ENCODE measurements at regions not wholly inside any gene's neighbourhood (a gene's known extent, or its start where the extent isn't known, plus 50 kb on each side); places are given as distances from the start of the nearest gene placed in this dataset.

DNA sequence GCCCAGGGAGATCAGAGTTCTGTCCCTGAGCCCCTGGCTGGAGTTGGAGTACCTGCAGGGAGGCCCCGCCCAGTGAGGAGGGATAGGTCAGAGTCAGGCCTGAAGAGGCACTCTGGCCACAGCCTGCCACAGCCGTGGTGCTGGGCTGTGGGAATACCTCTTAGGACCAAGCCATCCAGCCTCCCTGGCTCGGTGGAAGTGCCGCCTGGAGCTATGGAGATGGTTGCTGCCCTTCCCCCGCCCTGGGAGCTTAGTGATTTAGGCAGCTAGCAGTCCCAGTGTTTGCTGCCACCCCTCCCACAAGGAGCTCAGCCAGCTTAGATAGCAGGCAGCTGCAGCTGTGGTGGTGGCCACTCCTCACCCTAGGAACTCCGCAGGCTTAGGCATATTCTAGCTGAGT lies 446.3 kb upstream of the GNPDA2 start:
- TF ChIP-seq, protein P1, sequence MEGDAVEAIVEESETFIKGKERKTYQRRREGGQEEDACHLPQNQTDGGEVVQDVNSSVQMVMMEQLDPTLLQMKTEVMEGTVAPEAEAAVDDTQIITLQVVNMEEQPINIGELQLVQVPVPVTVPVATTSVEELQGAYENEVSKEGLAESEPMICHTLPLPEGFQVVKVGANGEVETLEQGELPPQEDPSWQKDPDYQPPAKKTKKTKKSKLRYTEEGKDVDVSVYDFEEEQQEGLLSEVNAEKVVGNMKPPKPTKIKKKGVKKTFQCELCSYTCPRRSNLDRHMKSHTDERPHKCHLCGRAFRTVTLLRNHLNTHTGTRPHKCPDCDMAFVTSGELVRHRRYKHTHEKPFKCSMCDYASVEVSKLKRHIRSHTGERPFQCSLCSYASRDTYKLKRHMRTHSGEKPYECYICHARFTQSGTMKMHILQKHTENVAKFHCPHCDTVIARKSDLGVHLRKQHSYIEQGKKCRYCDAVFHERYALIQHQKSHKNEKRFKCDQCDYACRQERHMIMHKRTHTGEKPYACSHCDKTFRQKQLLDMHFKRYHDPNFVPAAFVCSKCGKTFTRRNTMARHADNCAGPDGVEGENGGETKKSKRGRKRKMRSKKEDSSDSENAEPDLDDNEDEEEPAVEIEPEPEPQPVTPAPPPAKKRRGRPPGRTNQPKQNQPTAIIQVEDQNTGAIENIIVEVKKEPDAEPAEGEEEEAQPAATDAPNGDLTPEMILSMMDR (IDR thresholded peaks at IDR 0.05), result no peak
- no peak for TF ChIP-seq POLR2A (IDR thresholded peaks at IDR 0.05; ENCODE audit: low read depth)
- no peak for TF ChIP-seq POLR2AphosphoS5 (IDR thresholded peaks at IDR 0.05)
